ENCODE measurements at regions not wholly inside any gene's neighbourhood (a gene's known extent, or its start where the extent isn't known, plus 50 kb on each side); places are given as distances from the start of the nearest gene placed in this dataset.

DNA sequence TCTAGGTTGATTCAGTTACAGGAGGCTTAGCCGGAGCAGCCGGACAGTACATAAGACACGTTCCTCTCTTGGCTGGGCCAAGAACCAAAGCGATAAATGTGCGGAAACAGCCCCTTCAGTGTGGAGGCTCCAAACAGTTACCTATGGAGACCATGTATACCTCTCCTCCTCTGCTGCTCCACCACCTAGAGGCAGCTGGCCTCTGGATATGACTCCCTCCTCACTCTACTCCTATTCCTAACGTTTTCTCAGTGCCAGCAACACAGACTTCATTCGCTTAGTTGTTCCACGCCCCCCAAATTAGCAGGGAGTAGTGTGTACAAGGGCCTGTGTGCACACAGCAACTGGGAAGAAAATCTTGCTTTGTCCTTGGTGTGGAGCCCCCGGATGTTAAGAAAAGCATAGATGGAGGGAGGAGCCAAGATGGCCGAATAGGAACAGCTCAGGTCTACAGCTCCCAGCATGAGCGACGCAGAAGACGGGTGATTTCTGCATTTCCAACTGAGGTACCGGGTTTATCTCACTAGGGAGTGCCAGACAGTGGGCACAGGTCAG is 362.3 kb upstream of the KIRREL3 start:
- no peak for TF ChIP-seq FOSL2 (IDR thresholded peaks at IDR 0.05; ENCODE audit: borderline replicate concordance, low read depth)
- TF ChIP-seq FOXM1 (IDR thresholded peaks at IDR 0.05; ENCODE audit: low read depth): no peak
- TF ChIP-seq, protein P1, sequence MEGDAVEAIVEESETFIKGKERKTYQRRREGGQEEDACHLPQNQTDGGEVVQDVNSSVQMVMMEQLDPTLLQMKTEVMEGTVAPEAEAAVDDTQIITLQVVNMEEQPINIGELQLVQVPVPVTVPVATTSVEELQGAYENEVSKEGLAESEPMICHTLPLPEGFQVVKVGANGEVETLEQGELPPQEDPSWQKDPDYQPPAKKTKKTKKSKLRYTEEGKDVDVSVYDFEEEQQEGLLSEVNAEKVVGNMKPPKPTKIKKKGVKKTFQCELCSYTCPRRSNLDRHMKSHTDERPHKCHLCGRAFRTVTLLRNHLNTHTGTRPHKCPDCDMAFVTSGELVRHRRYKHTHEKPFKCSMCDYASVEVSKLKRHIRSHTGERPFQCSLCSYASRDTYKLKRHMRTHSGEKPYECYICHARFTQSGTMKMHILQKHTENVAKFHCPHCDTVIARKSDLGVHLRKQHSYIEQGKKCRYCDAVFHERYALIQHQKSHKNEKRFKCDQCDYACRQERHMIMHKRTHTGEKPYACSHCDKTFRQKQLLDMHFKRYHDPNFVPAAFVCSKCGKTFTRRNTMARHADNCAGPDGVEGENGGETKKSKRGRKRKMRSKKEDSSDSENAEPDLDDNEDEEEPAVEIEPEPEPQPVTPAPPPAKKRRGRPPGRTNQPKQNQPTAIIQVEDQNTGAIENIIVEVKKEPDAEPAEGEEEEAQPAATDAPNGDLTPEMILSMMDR (IDR thresholded peaks at IDR 0.05): no peak
- no peak for TF ChIP-seq NRF1 (IDR thresholded peaks at IDR 0.05; ENCODE audit: low read depth, low read length)
- TF ChIP-seq EZH2phosphoT487 (IDR thresholded peaks at IDR 0.05; ENCODE audit: borderline replicate concordance, low read depth): no peak
- TF ChIP-seq TEAD4 (IDR thresholded peaks at IDR 0.05; ENCODE audit: borderline replicate concordance, insufficient read depth): no peak

All from SK-N-SH (cell line).